Spleen (tissue), 11 donors: ENCODE measurements at regions not wholly inside any gene's neighbourhood (a gene's known extent, or its start where the extent isn't known, plus 50 kb on each side); places are given as distances from the start of the nearest gene placed in this dataset.
"Not testable (repeated sequence)": the region's sequence is repeated elsewhere in the genome, so short reads cannot be mapped to it uniquely, and the experiment has no call there.

ENCODE experiments used
- DNase-seq: peaks from one replicate; pipeline ENCODE4 v3.0.0-alpha.2; 2020
- H3K27ac ChIP-seq, 8 donors: fragments of 200-600 bp; sonication (generic) in 7 of 8; 1 replicate in 4 of 8; 2 replicates in 4 of 8; pipeline versions ENCODE4 v1.5.0 to v1.8.0; 2016 to 2021; ENCODE audit warnings: inconsistent platforms in 4 of 8, mild to moderate bottlenecking in 4 of 8, moderate library complexity in 1 of 8
- H3K27me3 ChIP-seq, 7 donors: fragments of 200-600 bp; sonication (generic) in 6 of 7; replicated peaks in 1 of 7; 1 replicate in 4 of 7; 2 replicates in 3 of 7; pipeline versions ENCODE4 v1.5.0 to v1.8.0; 2016 to 2021; ENCODE audit warnings: inconsistent platforms in 3 of 7, mild to moderate bottlenecking in 1 of 7
- H3K36me3 ChIP-seq, 6 donors: fragments of 200-600 bp; sonication (generic) in 5 of 6; 1 replicate in 4 of 6; 2 replicates in 2 of 6; pipeline versions ENCODE4 v1.5.0 to v1.8.0; 2016 to 2021; ENCODE audit warnings: inconsistent platforms in 2 of 6
- H3K4me1 ChIP-seq, 6 donors: fragments of 200-600 bp; sonication (generic) in 5 of 6; 1 replicate in 3 of 6; 2 replicates in 3 of 6; pipeline versions ENCODE4 v1.5.0 to v1.8.0; 2016 to 2021; ENCODE audit warnings: inconsistent platforms in 3 of 6
- H3K4me3 ChIP-seq, 8 donors: fragments of 200-600 bp; sonication (generic) in 7 of 8; 1 replicate in 4 of 8; 2 replicates in 4 of 8; pipeline versions ENCODE4 v1.5.0 to v1.8.0; 2016 to 2021; ENCODE audit warnings: inconsistent platforms in 4 of 8, mild to moderate bottlenecking in 4 of 8, moderate library complexity in 2 of 8
- H3K9me3 ChIP-seq, 8 donors: fragments of 200-600 bp; sonication (generic) in 7 of 8; 1 replicate in 4 of 8; 2 replicates in 4 of 8; pipeline versions ENCODE4 v1.5.0 to v1.8.0; 2016 to 2021; ENCODE audit warnings: inconsistent platforms in 4 of 8
- CTCF ChIP-seq, 11 experiments: fragments of 200-600 bp in 7 of 11; fragments of 450-650 bp in 4 of 11; sonication (generic) in 4 of 11; IDR thresholded peaks in 8 of 11; conservative IDR thresholded peaks in 3 of 11; 1 replicate in 7 of 11; 2 replicates in 4 of 11; pipeline versions ENCODE4 v1.4.0 to v1.8.0; 2016 to 2021; ENCODE audit warnings: antibody characterized with exemption in 11 of 11, inconsistent platforms in 4 of 11, mild to moderate bottlenecking in 1 of 11
- POLR2A ChIP-seq, 3 donors: fragments of 450-650 bp; IDR thresholded peaks; one replicate each; pipeline ENCODE4 v1.5.1; 2017; ENCODE audit warnings: antibody characterized with exemption in 3 of 3, mild to moderate bottlenecking in 1 of 3
- POLR2AphosphoS5 ChIP-seq, 3 donors: sonication (generic); formaldehyde crosslinking; IDR thresholded peaks; one replicate each; pipeline ENCODE4 v1.5.1; 2017; ENCODE audit warnings: antibody characterized with exemption in 3 of 3
- WGBS, 5 donors: extraction: QIAGEN DNeasy Blood & Tissue Kit in 3 of 5; methylation state at CpG; one replicate each; pipeline versions ENCODE4 v1.1.5 to v1.1.7; 2013 to 2018; 5-methylcytosine and 5-hydroxymethylcytosine counted together
- intact Hi-C: fragments of 100-400 bp; cut with DNase I; formaldehyde crosslinking; loops from one replicate; pipeline ENCODE4 v1.15.0; 2023; ENCODE audit warnings: low total_unique reads
- donor health status: healthy with polysubstance abuse.
- donor health status: DM: no; HTN: no; CAD: no; lungs with moderate emphysema.
- donor health status: DM: no; HTN: no; CAD: no.
- donor health status: Bipolar disorder and iron deficiency.
- donor health status: healthy.
- donor health status: DM: no; HTN: no; CAD: no.
- donor health status: DM: yes; HTN: yes; CAD: no.

GRCh38 chr5:101327816-101328215 lies 424.7 kb upstream of the ST8SIA4 start:
- H3K4me1 ChIP-seq: no peaks in the 10 kb centered on the region
- WGBS, 5 donors: 64 to 85% (median 68%) methylated on average over 1 of the region's 1 CpG
- H3K27ac ChIP-seq: no peak overlapping the region
- no peaks in the 10 kb centered on the region for H3K27me3 ChIP-seq
- peaks cover 0 to 12% (median 5%) of the 10 kb centered on the region in 8 donors for H3K9me3 ChIP-seq
- no peaks in the 10 kb centered on the region for H3K36me3 ChIP-seq
- H3K4me3 ChIP-seq: no peak overlapping the region
- no peak for DNase-seq
- TF ChIP-seq POLR2AphosphoS5 (IDR thresholded peaks at IDR 0.05) (no peak), POLR2A (IDR thresholded peaks at IDR 0.05) (no peak), CTCF (IDR thresholded peaks at IDR 0.05 in 8 of 11, conservative IDR thresholded peaks at IDR 0.05 in 3 of 11) (no peak)
- intact Hi-C loops: no loop called here

- Histone ChIP-seq H3K27me3 (no peaks in the 10 kb centered on the region), H3K36me3 (no peaks in the 10 kb centered on the region), H3K27ac (no peak overlapping the region), H3K4me3 (no peak overlapping the region), H3K4me1 (no peaks in the 10 kb centered on the region), H3K9me3 (peaks cover 0 to 12% (median 5%) of the 10 kb centered on the region in 8 donors)
- no peak for DNase-seq
- no peak for TF ChIP-seq POLR2A (IDR thresholded peaks at IDR 0.05)
- TF ChIP-seq POLR2AphosphoS5 (IDR thresholded peaks at IDR 0.05): no peak
- TF ChIP-seq CTCF (IDR thresholded peaks at IDR 0.05 in 8 of 11, conservative IDR thresholded peaks at IDR 0.05 in 3 of 11): no peak
- intact Hi-C loops: no loop called here
Measured at GRCh38 chr5:101326766-101327165, 423.7 kb upstream of the ST8SIA4 start.

GRCh38 chr5:101316401-101316800 lies 413.3 kb upstream of the ST8SIA4 start:
- H3K27me3 ChIP-seq, H3K4me1 ChIP-seq, H3K9me3 ChIP-seq, H3K27ac ChIP-seq, H3K36me3 ChIP-seq, intact Hi-C loops, H3K4me3 ChIP-seq: not testable (repeated sequence)
- DNase-seq: peak; percentile 40
- WGBS, 5 donors: 78 to 91% (median 86%) methylated on average over 7 of the region's 7 CpGs

GRCh38 chr5:101306391-101307137 lies 403.5 kb upstream of the ST8SIA4 start:
- H3K36me3 ChIP-seq: no peaks in the 10 kb centered on the region
- no peaks in the 10 kb centered on the region for H3K9me3 ChIP-seq
- TF ChIP-seq POLR2AphosphoS5 (IDR thresholded peaks at IDR 0.05) (no peak), POLR2A (IDR thresholded peaks at IDR 0.05) (no peak), CTCF (IDR thresholded peaks at IDR 0.05 in 8 of 11, conservative IDR thresholded peaks at IDR 0.05 in 3 of 11) (no peak)
- H3K27me3 ChIP-seq: no peaks in the 10 kb centered on the region
- no peak overlapping the region for H3K27ac ChIP-seq
- 64 to 73% (median 69%) methylated on average over 5 of the region's 5 CpGs for WGBS, 5 donors
- H3K4me1 ChIP-seq: no peaks in the 10 kb centered on the region
- intact Hi-C loops: no loop called here
- no peak overlapping the region for H3K4me3 ChIP-seq
- no peak for DNase-seq

- no peaks in the 10 kb centered on the region for H3K27me3 ChIP-seq
- H3K27ac ChIP-seq: no peak overlapping the region
- TF ChIP-seq POLR2A (IDR thresholded peaks at IDR 0.05) (no peak), POLR2AphosphoS5 (IDR thresholded peaks at IDR 0.05) (no peak), CTCF (IDR thresholded peaks at IDR 0.05 in 8 of 11, conservative IDR thresholded peaks at IDR 0.05 in 3 of 11) (no peak)
- no peak for DNase-seq
- no peaks in the 10 kb centered on the region for H3K4me1 ChIP-seq
- H3K9me3 ChIP-seq: no peaks in the 10 kb centered on the region
- intact Hi-C loops: no loop called here
- no peaks in the 10 kb centered on the region for H3K36me3 ChIP-seq
- no peak overlapping the region for H3K4me3 ChIP-seq
Measured at GRCh38 chr5:101296477-101296876, 393.4 kb upstream of the ST8SIA4 start.
